ENCODE measurements at regions not wholly inside any gene's neighbourhood (a gene's known extent, or its start where the extent isn't known, plus 50 kb on each side); places are given as distances from the start of the nearest gene placed in this dataset.

DNA sequence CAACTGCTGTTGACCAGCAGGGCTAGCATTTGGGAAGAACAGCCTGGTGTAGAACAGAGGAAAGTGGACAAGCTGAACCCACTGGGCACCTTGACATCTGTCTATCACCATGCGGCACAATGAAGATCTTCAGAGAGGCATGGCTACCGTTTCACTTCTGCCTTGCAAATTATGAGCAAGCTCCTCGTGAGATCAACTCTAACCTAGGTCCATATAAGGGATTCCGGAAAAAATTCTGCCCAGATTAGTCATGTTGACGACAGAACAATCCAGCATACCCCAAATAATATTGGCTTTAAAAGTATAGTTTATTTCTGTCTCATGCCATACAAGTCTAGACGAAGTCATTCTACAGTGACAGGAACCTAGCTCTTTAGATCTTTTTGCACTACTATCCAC is 91.6 kb upstream of the ATF7IP start:
- DNase-seq (ENCODE audit: low read depth in 3 of 3, low spot score in 2 of 3), result no peak

DNA sequence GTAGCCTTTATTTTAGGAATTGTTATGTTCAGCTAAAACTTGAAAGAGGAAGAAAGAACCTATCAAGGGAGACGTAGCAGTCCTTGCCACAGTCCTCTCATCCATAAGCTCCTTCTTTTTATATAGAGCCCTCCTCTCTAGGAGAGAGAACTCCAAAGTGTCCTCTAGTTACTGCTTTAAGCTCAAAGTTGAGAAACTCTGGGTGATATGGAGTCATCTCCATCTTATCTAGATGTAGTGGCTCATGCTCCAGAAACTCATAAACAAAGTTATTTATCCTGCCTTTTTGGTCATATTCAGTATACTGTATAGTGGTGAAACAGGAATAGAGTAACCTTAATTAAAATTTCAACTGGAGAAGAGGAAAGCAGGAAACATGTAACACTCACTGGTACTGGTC is 90.4 kb upstream of the ATF7IP start:
- no peak for DNase-seq (ENCODE audit: low read depth in 3 of 3, low spot score in 2 of 3)

DNA sequence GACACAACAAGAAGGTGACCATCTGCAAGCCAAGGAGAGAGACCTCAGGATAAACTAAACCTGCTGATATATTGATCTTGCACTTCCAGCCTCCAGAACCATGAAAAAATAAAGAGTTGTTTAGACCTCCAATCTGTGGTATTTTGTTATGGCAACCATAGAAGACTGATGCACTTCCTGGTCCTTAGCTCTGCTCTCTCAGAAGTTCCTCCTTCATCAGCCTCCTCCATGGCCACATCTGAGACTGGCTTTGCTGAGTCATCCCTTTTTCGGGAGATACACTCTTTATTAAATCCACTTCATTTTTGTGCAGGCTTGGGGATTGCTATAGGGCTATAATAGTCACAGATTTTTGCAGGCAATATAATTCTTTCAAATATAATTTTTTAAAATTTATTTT is 89.6 kb upstream of the ATF7IP start:
- no peak for DNase-seq (ENCODE audit: low read depth in 3 of 3, low spot score in 2 of 3)

DNA sequence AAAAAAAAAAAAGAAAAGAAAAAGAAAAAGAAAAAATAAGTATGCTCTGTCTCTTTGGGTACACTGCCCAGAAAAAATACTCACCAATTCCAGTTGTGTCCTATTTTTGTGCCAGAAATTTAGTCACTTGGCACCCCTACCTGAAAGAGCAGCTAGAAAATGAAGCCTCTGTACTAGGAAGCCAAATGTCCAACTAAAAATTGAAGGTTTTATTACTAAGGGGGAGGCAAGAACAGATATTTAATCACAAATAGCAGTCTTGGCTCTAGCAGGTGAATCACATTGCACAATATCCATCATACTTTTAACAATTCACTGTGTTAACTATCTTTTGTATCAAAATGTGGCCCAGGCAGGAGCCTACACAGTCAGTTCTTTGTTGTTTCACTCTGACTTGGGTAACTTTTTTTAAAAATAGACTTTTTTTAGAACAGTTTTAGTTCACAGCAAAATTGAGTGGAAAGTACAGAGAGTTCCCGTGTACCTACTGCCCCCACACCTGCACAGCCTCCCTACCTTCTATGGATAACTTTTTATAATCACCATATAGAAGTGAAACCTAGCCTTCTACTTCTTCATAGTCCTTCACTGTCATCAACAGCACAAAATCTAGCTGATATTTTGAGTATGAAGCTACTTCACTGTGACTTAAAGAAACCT is 87.1 kb upstream of the ATF7IP start:
- DNase-seq (ENCODE audit: low read depth in 3 of 3, low spot score in 2 of 3), result no peak

DNA sequence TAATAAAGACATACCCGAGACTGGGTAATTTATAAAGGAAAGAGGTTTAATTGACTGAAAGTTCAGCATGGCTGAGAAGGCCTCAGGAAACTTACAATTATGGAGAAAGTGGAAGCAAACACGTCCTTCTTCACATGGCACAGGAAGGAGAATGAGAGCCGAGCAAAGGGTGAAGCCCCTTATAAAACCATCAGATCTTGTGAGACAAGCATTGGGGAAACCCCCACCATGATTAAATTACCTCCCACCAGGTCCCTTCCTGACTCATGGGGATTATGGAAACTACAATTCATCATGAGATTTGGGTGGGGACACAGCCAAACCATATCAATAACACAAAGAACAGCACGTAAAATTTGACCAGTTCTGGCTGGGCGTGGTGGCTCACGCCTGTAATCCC is 85.6 kb upstream of the ATF7IP start:
- no peak for DNase-seq (ENCODE audit: low read depth in 3 of 3, low spot score in 2 of 3)

DNA sequence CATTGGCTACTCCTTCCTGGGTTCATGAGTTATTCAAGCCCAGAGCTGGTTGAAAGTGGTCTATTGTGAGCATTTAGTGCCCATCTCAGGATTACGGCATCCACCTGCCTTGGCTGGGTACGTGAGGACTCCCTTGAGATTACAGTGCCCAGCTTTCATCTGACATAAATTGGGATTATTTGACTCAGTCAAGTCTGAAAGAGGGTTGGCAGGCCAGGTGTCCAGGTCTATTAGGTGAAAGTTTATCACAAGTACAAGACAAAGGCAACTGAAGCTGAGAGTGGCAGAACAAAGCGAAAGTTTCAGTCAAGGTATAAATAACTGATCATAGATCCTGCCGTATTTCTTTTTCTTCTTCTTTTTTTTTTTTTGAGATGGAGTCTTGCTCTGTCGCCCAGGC is 84.6 kb upstream of the ATF7IP start:
- no peak for DNase-seq (ENCODE audit: low read depth in 3 of 3, low spot score in 2 of 3)

DNA sequence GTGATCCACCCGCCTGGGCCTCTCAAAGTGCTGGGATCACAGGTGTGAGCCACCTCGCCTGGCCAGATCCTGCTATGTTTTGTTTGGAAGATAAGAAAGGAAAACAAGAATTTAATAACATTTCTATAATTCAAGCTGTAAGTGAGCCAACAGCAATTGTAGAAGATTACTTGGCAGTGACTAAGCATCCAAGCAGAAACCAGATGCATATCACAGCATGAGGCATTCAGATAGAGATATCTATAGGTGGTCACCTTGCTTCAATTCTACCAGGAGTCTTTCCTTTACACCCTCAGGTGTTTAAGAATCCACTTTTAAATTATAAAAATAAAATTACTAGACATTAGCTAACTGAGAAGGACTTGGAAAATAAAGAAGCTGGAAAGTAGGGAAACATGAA is 83.9 kb upstream of the ATF7IP start:
- DNase-seq (ENCODE audit: low read depth in 3 of 3, low spot score in 2 of 3), result no peak

DNA sequence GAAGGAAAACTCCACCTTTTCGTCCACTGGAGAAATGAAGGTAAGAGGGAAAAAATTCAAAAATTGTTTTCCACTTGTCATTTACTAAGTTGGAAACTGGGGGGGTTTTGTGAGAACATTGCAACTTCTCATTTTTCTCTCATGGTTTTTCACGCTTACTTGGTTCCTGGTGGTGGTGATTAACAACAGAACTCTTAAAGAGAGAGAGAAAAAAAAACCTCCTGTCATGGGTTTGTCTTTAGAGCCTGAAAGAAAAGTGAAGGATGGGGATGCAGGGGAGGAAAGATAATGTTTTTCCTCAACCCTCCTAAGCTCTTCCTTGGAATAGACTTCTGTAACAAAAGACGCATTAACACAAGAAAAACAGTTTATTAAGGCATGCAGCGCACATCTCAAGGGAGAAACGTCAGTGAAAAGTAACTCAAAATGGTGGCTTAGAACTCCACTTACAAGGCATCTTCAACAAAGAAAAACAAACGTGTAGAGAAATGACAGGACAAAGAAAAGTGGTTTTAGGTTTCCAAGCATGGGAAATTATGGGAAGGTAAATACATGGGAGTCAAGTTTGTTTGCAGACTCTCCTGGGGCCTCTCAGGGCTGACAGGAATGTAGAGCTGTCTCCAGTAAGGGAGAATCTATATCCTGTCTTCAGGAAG is 81.9 kb upstream of the ATF7IP start:
- DNase-seq (ENCODE audit: low read depth in 3 of 3, low spot score in 2 of 3), result peak in 1 of 3 donors; percentile 29

DNA sequence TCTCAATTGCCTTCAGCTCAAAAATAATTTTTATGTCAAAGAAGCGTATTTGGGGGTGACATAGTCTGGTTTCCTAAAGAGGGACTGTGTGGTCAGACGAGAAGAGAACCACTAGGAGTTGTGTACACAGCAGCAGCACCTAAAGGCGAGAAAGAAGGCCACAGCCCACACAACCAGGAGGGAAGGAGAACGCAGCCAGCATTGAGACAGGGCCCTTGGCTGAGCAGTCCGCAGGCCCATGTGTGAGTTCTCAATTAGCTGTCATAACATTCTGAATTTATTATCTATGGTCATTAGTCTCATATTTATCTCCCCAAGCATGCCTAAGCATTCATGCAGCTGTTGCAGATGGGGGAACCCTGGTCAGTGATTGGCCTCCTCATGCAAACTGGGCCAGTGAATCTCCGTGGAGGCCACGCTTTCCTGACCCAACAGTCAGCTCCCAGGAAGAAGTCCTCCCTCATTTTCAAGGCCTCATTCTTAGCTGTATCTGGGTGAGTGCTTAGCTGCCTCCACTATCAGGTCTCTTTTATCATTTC is 81.2 kb upstream of the ATF7IP start:
- DNase-seq (ENCODE audit: low read depth in 3 of 3, low spot score in 2 of 3), result peak in 2 of 3 donors; percentile 32 to 58

DNA sequence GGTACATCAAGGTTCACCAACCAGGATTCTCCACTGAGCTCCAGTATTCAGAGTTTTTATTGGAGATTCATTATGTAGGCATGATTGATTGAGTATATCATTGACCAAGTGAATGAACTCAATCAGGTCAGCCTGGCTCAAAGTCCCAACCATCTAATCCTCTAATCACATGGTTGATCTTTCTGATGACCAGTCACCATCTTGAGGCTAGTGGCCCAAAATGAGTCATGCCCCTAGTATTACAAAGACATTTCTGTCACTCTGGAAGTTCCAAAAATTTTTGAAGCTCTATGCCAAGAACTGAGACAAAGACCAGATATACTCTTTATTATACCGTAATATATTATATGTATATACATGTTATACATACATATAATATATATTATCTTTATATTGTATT is 75.9 kb upstream of the ATF7IP start:
- no peak for DNase-seq (ENCODE audit: low read depth in 3 of 3, low spot score in 2 of 3)

DNA sequence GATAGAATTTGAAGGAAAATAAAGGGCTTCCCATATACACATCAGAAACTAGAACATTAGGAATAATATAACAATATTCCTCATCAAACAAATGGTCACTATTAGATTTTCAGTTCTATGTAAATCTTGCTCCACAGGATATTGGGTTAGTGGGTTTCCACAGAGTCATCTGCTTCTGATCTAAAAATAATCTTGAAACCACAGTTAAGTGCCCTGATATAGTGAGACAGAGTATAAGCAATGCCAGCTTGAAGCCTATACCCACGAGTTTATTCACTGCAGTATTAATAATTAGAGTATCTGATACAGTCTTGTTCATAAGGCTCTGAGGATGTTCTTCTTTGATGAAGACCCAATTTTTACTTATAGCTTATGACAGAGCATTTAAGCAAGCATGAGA is 74.5 kb upstream of the ATF7IP start:
- no peak for DNase-seq (ENCODE audit: low read depth in 3 of 3, low spot score in 2 of 3)

DNA sequence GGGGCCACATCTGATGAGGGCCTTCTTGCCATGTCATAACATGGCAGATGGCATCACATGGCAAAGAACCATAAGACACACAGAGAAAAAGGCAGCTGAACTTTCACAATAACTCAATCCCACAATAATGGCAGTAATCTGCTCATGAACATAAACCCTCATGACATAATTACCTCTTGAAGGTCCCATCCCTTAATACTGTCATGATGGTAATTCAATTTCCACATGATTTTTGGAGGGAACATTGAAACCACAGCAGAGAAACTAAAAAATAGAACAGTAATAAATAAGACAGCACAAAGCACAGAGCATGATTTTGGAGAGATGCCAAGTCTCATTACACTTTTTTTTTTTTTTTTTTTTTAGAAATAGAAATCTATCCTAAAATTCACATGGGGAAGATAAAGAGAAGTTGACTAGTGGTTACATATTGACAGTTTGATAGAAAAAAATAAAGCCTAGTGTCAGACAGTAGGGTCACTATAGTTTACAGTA is 61.8 kb upstream of the ATF7IP start:
- DNase-seq (ENCODE audit: low read depth in 3 of 3, low spot score in 2 of 3), result no peak

DNA sequence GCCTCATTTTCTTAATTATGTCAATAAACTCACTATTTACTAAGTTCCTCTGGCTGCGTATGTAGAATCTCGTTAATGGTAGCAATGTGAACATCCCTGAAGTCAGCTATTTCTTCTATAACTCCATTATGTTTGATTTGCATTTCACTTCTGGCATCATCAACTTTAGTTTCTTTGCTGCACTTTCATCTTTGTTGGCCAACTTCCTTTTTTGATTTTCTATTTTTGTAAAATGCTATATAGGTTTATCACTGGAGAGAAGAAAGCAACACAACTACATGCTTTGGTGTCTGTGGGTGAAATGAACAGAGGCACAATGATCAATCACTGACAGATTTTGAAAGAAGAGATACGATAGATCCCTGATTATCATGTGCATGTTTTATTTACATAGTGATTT is 58.5 kb upstream of the ATF7IP start:
- DNase-seq (ENCODE audit: low read depth in 3 of 3, low spot score in 2 of 3), result no peak

DNA sequence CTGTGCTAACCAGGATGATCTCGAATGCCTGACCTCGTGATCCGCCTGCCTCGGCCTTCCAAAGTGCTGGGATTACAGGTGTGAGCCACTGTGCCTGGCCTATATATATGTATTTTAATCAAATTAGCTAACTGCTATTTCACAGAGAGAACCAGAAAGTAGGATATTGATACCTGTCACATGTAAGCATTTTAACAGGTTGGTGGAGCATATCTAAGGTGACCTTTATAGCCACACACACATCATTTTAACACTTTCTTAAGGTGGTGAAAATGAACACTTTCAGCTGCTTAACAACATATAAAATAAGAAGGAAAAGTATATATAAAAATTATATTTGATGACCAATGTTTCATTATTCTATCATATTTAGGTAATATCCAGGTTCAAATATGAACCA is 57.0 kb upstream of the ATF7IP start:
- DNase-seq (ENCODE audit: low read depth in 3 of 3, low spot score in 2 of 3), result no peak

DNA sequence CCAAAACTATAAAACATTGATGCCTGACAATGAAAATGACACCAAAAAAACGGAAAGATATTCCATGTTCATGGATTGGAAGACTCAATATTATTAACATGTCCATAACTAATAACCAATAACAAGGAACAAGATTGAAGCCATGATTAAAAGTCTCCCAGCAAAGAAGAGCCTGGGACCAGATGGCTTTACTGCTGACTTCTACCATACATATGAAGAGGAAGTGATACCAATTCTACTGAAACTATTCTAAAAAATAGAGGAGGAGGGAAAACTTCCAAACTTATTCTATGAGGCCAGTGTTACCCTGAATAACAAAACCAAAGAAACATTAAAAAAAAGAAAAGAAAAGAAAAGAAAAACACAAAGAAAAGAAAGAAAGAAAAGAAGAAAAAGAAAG is 54.6 kb upstream of the ATF7IP start:
- no peak for DNase-seq (ENCODE audit: low read depth in 3 of 3, low spot score in 2 of 3)

DNA sequence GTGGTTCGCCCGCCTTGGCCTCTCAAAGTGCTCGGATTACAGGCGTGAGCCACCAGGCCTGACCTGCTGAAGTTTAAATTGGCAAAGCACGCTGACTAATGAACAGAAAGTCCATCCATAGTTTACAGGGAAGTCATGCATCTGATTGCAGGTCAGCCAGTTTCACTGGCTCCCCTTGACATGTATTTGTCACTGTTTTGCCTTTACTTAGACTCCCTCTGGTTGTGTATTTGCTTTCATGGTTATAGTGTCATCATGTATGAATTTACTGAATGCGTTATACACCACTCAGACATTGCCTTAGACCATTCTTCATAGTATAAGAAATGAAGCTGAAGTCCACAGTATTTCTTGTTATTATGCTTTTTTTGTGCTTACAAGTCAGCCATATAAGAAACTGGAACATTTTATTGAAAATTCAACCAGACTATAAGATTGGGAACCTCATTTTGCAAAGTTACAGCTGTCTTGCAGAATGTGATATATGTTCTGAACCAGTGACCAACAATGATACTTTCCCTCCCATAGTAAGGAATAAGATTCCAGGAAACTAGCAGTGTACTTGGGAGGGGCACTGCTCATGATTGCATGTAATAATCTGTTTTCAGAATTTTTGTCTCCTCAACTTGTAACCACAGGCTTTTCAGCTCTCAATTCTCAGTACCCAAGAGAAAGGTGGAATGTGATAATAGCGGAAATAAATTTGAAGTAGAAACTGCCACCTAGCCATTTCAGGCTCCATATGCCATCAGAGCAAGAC is 51.9 kb upstream of the ATF7IP start:
- no peak for DNase-seq (ENCODE audit: low read depth in 3 of 3, low spot score in 2 of 3)

DNA sequence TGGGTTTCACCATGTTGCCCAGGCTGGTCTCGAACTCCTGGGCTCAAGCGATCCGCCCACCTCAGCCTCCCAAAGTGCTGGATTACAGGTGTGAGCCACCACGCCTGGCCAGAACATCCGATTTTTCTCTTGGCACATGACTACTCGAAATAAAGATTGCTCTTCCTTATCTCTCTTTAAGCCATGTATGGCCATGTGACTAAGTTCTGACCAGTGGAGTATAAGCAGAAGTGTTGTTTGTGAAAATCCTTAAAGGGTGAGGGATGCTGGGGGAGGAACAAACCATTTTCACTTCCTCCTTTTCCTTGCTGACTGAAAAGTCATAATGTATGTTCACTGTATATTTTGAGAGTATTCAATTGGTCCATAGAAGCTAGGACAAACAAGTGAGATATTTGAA is 50.7 kb upstream of the ATF7IP start:
- no peak for DNase-seq (ENCODE audit: low read depth in 3 of 3, low spot score in 2 of 3)

DNA sequence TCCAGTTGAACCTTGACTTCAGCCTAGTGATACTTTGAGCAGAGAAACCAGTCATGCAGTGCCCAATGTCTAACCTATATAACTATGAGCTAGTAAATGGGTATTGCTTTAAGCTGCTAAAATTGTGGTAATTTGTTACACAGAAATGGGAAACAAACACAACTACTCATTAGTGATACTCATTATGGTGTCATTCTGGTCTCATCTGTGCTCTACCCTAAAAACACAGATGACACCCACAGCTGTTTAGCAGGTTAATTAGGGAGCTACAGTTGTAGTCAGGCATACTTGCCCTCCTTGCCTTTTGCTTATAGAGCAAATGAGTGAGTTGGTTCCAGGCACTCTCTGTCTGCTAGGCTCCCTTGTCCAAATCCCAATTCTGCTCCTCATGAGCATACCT is 50.0 kb upstream of the ATF7IP start:
- DNase-seq (ENCODE audit: low read depth in 3 of 3, low spot score in 2 of 3), result no peak

Data from right renal cortex interstitium (tissue), 3 donors.